DND-41 (cell line): ENCODE measurements at regions not wholly inside any gene's neighbourhood (a gene's known extent, or its start where the extent isn't known, plus 50 kb on each side); places are given as distances from the start of the nearest gene placed in this dataset.

Experiments
- ATAC-seq: fragments of 200-7000 bp; cut with Tn5 transposase; 3 replicates; pipeline ENCODE4 v1.9.1; 2021; ENCODE audit warnings: low read depth; ENCODE audit not compliant: insufficient read depth
- DNase-seq: peaks from one replicate; pipeline ENCODE4 v3.0.0-alpha.2; 2020
- H2AFZ ChIP-seq: 2 replicates; pipeline ENCODE4 v1.6.0; 2012; ENCODE audit warnings: low read depth, low read length
- H3K27ac ChIP-seq: 2 replicates; pipeline ENCODE4 v1.5.1; 2012; ENCODE audit warnings: low read length, inconsistent platforms
- H3K27me3 ChIP-seq: fragments of 200-600 bp; sonication (generic); 2 replicates; pipeline ENCODE4 v1.6.0; 2012; ENCODE audit warnings: low read length, mild to moderate bottlenecking, inconsistent platforms; ENCODE audit not compliant: insufficient read depth, poor library complexity
- H3K36me3 ChIP-seq: 2 replicates; pipeline ENCODE4 v1.5.1; 2012; ENCODE audit warnings: low read length, inconsistent platforms; ENCODE audit not compliant: insufficient read depth
- H3K4me1 ChIP-seq: 2 replicates; pipeline ENCODE4 v1.5.1; 2012; ENCODE audit warnings: mild to moderate bottlenecking, low read length; ENCODE audit not compliant: insufficient read depth
- H3K4me2 ChIP-seq: 2 replicates; pipeline ENCODE4 v1.6.0; 2012; ENCODE audit warnings: mild to moderate bottlenecking, moderate library complexity, low read length, inconsistent platforms; ENCODE audit not compliant: insufficient read depth
- H3K4me3 ChIP-seq, 2 experiments: fragments of 200-600 bp in 1 of 2; shearing (Covaris generic) in 1 of 2; 2 replicates each; pipeline ENCODE4 v1.5.1; 2012 to 2016; ENCODE audit warnings: inconsistent platforms in 2 of 2, low read length in 2 of 2, mild to moderate bottlenecking in 2 of 2, low read depth in 1 of 2, moderate library complexity in 1 of 2
- H3K79me2 ChIP-seq: 2 replicates; pipeline ENCODE4 v1.6.0; 2012; ENCODE audit warnings: low read length, inconsistent platforms; ENCODE audit not compliant: insufficient read depth
- H3K9ac ChIP-seq: 2 replicates; pipeline ENCODE4 v1.6.0; 2012; ENCODE audit warnings: low read depth, mild to moderate bottlenecking, inconsistent platforms, low read length, moderate library complexity
- H3K9me3 ChIP-seq: 2 replicates; pipeline ENCODE4 v1.5.1; 2012; ENCODE audit warnings: low read length, moderate library complexity, mild to moderate bottlenecking, inconsistent platforms; ENCODE audit not compliant: insufficient read depth, severe bottlenecking
- H4K20me1 ChIP-seq: 2 replicates; pipeline ENCODE4 v1.6.0; 2012; ENCODE audit warnings: low read length; ENCODE audit not compliant: insufficient read depth
- EZH2 ChIP-seq: IDR thresholded peaks from 3 replicates; pipeline ENCODE4 v1.6.1; 2012; ENCODE audit warnings: borderline replicate concordance, low read depth, mild to moderate bottlenecking, moderate library complexity, low read length, inconsistent platforms; ENCODE audit not compliant: severe bottlenecking
- TF ChIP-seq, protein P1 (sequence below): IDR thresholded peaks from 2 replicates; pipeline ENCODE4 v1.5.1; 2012; ENCODE audit warnings: borderline replicate concordance, low read length, moderate library complexity, mild to moderate bottlenecking; ENCODE audit not compliant: poor library complexity, severe bottlenecking; ENCODE audit errors: extremely low read depth

DNA sequence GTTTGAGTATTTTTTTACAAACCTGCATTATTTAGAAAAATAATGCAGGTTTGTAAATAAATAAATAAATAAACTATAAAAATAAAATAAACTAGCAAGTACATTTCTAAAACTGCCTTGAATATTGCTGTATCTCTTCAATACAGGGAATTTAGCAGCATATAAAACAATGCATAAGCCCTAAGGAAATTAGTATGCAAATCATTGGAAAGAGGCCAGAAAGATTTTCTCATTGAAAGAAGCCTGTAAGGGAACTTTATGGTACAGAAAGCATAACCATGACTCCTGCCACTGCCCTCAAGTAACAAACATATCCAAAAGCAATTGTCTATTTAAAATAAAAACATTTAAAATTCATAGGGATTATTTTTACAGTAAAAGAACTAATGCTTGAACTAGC, 387.3 kb downstream of the HINT1 start:
- H2AFZ ChIP-seq = no peak overlapping the region
- DNase-seq = no peak
- no peak overlapping the region for H3K4me3 ChIP-seq
- H3K36me3 ChIP-seq = no peaks in the 10 kb centered on the region
- no peaks in the 10 kb centered on the region for H3K27me3 ChIP-seq
- ATAC-seq = no peak
- H3K79me2 ChIP-seq = no peaks in the 10 kb centered on the region
- H3K9me3 ChIP-seq = no peaks in the 10 kb centered on the region
- no peak overlapping the region for H3K9ac ChIP-seq
- no peaks in the 10 kb centered on the region for H4K20me1 ChIP-seq
- no peaks in the 10 kb centered on the region for H3K4me1 ChIP-seq
- H3K27ac ChIP-seq = no peak overlapping the region
- TF ChIP-seq, protein P1, sequence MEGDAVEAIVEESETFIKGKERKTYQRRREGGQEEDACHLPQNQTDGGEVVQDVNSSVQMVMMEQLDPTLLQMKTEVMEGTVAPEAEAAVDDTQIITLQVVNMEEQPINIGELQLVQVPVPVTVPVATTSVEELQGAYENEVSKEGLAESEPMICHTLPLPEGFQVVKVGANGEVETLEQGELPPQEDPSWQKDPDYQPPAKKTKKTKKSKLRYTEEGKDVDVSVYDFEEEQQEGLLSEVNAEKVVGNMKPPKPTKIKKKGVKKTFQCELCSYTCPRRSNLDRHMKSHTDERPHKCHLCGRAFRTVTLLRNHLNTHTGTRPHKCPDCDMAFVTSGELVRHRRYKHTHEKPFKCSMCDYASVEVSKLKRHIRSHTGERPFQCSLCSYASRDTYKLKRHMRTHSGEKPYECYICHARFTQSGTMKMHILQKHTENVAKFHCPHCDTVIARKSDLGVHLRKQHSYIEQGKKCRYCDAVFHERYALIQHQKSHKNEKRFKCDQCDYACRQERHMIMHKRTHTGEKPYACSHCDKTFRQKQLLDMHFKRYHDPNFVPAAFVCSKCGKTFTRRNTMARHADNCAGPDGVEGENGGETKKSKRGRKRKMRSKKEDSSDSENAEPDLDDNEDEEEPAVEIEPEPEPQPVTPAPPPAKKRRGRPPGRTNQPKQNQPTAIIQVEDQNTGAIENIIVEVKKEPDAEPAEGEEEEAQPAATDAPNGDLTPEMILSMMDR = no peak
- TF ChIP-seq EZH2 = no peak
- H3K4me2 ChIP-seq = no peak overlapping the region

DNA sequence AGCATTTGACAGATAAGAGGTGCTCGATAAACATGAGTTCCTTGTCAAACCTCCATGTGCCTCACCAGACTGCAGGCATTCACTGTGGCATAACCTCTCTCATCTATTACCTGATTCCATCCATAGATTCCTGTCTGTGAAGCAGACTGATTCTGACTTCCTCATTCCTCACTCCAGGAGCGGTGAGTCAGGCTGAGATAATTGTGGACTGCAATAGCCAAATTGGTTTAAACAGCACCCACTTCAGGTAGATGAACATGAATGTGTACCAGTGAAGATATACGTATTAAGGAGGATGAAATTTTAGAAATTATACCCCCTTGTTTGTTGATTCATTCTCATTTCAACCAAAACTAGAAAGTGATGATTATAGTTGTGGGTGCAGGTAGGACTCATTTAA, 391.2 kb downstream of the HINT1 start:
- H3K79me2 ChIP-seq = no peaks in the 10 kb centered on the region
- no peak overlapping the region for H3K4me2 ChIP-seq
- H3K9ac ChIP-seq = no peak overlapping the region
- DNase-seq (no peak), ATAC-seq (no peak)
- no peak overlapping the region for H3K4me3 ChIP-seq
- no peak overlapping the region for H3K27ac ChIP-seq
- no peaks in the 10 kb centered on the region for H3K27me3 ChIP-seq
- no peak overlapping the region for H2AFZ ChIP-seq
- H3K4me1 ChIP-seq = no peaks in the 10 kb centered on the region
- TF ChIP-seq, protein P1 = no peak
- no peak for TF ChIP-seq EZH2
- H4K20me1 ChIP-seq = no peaks in the 10 kb centered on the region
- no peaks in the 10 kb centered on the region for H3K9me3 ChIP-seq
- no peaks in the 10 kb centered on the region for H3K36me3 ChIP-seq

DNA sequence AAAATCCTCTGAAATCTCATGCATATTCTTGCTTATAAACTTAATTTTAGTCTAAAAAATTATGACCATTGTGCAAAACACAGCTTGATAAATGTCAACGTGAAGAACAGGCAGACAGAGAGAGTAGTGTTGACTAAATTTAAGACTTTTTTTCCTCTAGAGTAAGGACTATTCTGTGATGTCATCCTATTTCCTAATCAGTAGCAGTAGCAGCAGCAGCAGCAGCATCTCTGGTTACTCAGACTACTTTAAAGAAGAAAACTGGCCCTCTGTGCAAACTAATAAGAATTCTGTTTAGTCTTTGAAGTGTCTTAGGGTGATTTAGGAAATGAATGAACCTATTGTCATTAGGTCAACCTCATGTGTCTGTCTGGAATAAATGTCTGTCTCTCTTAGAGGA, 403.0 kb downstream of the HINT1 start:
- no peaks in the 10 kb centered on the region for H4K20me1 ChIP-seq
- H3K27ac ChIP-seq = no peak overlapping the region
- H3K27me3 ChIP-seq = no peaks in the 10 kb centered on the region
- no peak overlapping the region for H3K4me2 ChIP-seq
- H3K79me2 ChIP-seq = no peaks in the 10 kb centered on the region
- H2AFZ ChIP-seq = no peak overlapping the region
- no peaks in the 10 kb centered on the region for H3K9me3 ChIP-seq
- no peak overlapping the region for H3K9ac ChIP-seq
- no peak overlapping the region for H3K4me3 ChIP-seq
- no peak for DNase-seq
- no peaks in the 10 kb centered on the region for H3K36me3 ChIP-seq
- no peak for ATAC-seq
- TF ChIP-seq, protein P1 = no peak
- TF ChIP-seq EZH2 = no peak
- H3K4me1 ChIP-seq = no peaks in the 10 kb centered on the region

DNA sequence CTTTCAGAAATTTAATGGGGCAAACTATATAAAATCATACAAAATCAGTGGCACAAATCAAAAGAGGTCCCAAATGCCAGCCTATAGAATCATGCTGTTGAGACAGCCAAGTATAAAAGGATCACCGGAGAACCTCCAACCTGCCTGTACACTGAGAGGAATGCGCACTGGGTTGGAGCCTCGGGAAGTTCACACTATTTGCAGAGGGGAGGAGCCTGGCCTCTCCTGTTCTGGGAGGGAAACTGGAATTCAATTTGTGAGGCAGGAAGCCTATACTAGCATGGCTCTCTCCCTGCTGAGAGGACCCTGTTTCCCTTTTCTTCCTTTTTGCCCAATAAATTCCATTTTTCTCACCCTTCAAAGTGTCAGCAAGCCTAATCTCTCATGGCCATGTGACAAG, 406.0 kb downstream of the HINT1 start:
- no peak overlapping the region for H2AFZ ChIP-seq

More for the DNA sequence above, 406.0 kb downstream of the HINT1 start:
- DNase-seq (no peak), ATAC-seq (no peak)
- TF ChIP-seq, protein P1 = no peak
- Histone ChIP-seq H3K9ac (no peak overlapping the region), H3K27ac (no peak overlapping the region), H3K79me2 (no peaks in the 10 kb centered on the region), H3K4me2 (no peak overlapping the region), H3K36me3 (no peaks in the 10 kb centered on the region), H3K4me3 (no peak overlapping the region), H3K9me3 (no peaks in the 10 kb centered on the region), H3K27me3 (no peaks in the 10 kb centered on the region), H3K4me1 (no peaks in the 10 kb centered on the region), H4K20me1 (no peaks in the 10 kb centered on the region)
